HG03045 (cell line): ENCODE measurements at regions not wholly inside any gene's neighbourhood (a gene's known extent, or its start where the extent isn't known, plus 50 kb on each side); places are given as distances from the start of the nearest gene placed in this dataset.
A peak's percentile ranks its signal among the peaks of the same experiment; 100 is the strongest.

ENCODE experiments used
- ATAC-seq: cut with Tn5 transposase; IDR thresholded peaks from one replicate; pipeline ENCODE4 v1.9.1; 2021; ENCODE audit warnings: mild to moderate bottlenecking, moderate library complexity; ENCODE audit not compliant: unreplicated experiment

DNA sequence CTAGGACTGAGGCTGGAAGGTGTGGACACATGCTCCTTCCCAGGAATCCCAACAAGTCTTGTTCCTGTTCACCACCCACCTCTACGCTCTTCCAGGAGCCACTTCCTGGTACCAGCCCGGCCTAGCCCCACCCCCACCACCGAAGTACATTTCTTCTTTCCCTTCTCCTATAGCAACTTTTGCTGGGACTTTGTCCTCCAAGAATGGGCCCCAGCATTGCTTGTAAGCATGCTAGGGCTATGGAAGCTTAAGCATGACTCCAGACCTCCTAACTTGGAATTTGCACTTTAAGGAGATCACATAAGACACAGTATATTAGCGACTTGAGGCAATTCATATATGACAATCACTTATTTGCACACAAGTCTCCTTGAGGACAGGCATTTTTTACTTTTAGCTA lies 462.0 kb upstream of the ARID1B start:
- no peak for ATAC-seq

GRCh38 chr6:156313037-156313436 lies 464.1 kb upstream of the ARID1B start:
- ATAC-seq: no peak

DNA sequence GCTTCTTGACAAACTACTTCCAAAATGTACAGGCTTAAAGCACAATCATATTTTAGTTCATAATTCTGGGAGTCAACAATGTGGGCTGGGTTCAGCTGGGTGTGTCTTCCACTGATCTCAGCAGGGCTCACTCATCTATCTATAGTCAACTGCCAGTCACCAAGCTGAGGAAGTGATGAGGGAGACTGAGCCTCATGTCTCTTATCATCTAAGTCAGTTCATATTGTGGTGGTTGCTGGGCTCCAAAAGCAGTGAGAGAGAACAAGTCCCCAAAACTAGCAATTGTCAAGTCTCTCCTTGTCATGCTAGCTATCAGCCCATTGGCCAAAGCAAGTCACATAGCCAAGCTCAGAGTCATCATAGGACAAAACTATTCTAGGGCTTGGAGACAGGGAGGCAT lies 465.9 kb upstream of the ARID1B start:
- no peak for ATAC-seq

DNA sequence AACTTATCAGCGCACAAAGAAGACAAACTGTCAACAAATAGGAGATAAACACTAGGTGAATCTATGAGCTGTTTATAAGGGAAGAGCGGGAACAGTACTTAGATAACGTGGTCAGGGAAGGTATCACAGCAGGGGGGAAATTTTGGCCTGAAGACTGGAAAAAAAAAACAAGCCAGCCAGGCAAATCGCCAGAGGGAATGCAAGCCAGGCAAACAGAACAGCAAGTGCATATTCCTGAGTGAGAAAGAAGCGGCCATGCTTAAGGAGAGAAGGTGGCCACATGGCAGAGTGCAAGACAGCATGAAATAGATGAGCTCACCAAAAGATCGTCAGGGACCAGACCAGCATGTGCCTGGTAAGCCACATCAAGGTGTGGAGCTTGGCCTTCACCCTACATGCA lies 466.5 kb upstream of the ARID1B start:
- no peak for ATAC-seq

- ATAC-seq: no peak
These were observed 468.2 kb upstream of the ARID1B start for GRCh38 chr6:156309017-156309416.

- ATAC-seq: no peak
These were observed 468.6 kb upstream of the ARID1B start for GRCh38 chr6:156308604-156309003.

- no peak for ATAC-seq
These were observed 470.6 kb upstream of the ARID1B start for GRCh38 chr6:156306531-156306930.

DNA sequence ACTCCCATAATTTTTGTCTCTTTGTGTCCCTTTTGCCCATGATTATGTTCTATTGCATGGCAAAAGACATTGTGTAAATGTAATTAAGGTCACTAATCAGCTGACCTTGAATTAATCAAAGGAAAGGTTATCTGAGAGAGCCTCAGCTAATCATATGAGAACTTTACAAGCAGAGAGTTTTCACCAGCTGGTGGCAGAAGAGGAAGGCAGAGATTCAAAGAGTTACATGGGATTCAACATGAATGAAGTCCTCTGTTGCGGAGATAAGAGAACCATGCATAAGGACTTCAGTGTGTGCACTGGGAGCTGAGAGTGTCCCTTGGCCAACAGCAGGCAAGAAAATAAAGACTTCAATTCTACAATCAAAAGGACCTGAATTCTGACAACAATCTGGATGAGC lies 494.1 kb upstream of the ARID1B start:
- no peak for ATAC-seq

DNA sequence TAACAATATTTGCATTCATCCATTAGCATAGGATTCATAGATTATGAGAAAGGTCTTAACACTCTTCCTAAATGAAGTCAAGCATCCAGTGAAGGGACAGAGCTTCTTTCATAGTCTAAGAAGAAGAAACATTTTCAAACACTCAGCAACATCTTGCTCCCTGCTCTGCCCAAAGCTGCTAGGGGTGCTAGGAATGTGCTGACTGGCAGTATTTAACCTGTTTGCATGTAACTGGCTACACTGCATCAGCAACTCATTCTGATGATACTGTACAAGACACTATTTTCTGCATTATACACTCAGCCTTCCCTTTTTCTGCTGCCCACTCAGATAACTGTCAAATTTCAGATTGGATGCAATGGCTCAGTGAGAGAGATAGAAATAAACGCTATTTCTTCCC lies 495.1 kb upstream of the ARID1B start:
- no peak for ATAC-seq

DNA sequence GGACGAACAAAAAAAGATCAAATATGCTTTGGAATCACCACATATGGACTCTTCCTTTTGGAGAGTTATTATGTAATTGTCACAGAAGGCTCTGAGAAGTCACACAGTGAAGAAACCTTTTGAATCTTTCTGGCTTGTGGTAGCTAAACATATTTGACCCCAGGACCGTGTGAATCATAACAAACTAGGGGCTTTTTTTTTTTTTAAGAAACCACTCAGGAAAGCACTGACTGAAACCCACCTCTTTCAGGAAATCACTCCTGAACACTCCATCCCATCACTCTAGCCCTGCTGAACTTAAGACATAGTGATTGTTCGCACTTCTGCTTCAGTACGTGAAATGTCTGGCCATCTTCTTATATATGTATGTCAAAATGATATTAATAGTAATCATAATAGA lies 495.9 kb upstream of the ARID1B start:
- no peak for ATAC-seq

DNA sequence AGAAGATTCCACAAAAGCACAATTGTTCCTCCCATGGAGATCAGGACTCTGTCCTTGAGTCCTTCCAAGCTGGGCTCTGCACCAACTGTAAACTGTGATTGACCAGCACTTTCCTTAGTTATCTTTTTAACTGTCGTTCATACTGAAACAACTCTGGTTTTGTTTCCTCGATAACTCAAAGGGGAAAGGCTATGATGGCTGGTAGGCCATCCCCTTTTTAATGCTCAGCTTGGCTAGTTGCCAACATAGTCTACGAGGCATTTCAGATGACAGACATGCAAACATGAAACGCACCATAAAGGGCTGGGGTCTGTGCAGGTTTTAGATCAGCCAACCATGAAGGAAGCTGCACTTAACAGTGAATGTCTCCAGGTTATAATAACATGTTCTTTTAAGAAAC lies 497.1 kb upstream of the ARID1B start:
- no peak for ATAC-seq

DNA sequence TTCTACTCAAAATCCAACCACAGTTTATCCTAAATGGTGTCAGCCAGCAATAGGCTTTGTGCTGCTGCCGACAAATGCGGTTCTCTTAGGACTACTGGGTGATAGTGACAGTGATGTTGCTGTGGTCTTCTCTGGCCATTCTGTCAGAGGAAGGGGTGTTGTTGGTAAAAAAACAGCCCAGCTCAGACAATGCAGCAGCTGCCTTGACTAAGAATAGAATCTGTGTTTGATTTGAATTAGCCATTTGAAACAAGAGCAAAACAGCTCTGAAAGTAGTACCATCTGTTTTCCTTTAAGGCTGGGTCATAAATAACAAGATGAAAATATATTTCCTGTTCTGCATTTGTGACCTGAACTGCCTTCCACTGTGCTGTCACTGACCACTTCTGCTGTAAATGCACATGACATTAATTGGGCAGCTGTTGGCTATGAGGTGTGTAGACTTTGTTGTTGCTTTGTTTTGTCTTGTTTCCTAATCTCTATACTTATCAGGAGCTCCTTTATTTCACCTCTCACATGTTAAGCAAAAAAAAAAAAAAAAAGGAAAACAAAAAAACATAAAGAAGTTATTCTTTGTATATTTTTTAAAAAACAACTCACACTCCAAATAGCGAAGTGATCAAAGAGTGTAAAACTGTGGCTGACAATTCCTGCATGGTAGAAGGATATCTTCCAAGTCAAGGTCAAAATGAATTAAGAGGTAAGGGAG lies 497.8 kb upstream of the ARID1B start:
- ATAC-seq: peak; percentile 72

GRCh38 chr6:156273065-156273711 lies 504.0 kb upstream of the ARID1B start:
- no peak for ATAC-seq

DNA sequence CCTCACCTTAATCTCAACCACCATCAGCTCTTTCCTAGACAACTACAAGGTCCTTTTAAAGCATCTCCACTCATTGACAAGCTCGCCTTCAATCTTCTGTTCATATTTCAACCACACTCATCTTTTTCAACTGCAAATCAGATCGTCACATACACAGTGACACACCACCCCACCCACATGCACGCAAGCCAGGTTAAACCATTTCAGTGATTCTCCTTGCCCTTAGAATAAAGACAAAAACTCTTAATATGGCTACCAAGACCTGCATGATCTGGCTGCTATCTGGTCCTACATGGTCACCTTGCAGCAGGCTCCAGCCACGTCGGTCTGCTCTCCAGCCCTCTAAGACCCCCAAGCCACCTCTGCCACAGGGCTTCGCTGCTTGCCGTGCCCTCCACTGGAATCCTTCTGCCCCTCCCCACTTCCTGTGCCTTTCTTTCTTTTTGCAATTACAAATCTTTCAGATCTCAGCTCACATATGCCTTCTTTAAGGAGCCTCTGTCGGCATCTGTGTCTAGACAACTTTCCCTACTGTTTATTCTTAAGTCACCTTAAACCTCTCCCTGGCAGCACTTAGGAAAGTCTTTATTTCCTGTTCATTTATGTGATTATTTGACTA lies 507.3 kb upstream of the ARID1B start:
- ATAC-seq: no peak

DNA sequence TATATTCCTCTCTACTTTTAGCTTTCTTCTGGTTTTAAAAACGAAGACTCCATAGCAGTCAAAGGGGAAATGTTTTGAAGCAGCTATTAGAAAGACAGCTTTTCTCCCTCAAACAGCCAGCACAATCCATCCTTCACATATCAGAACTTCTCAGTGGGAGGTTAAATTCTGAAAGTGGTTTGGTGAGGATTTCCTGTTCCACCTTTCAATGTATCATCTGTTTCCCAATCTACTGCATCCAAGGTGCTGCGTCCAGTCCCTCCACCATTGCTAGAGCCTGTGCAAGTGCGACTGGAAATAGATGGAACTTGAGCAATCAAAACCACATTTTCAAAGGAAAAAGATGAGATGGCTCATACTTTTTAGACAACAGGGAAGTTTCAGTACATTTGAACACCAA lies 508.3 kb upstream of the ARID1B start:
- no peak for ATAC-seq

- ATAC-seq: no peak
These were observed 515.2 kb upstream of the ARID1B start for GRCh38 chr6:156262014-156262413.

DNA sequence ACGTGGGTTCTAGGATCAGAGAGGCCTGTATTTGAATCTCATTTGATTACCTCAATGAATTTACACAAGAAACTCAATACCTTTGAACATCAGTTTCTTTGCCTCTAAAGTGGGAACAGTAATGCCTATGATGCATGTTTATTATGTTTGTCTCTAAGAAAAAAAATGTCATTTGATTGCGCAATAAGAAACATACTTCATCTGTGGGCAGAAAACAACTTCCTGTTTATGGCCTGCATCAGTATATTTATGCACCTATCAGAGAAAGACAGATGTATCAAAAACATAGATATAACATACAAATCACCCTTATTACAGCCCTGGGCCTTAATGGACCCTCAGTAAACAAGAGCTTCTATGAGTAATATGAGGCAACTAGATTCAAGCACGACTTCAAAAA lies 516.4 kb upstream of the ARID1B start:
- no peak for ATAC-seq

DNA sequence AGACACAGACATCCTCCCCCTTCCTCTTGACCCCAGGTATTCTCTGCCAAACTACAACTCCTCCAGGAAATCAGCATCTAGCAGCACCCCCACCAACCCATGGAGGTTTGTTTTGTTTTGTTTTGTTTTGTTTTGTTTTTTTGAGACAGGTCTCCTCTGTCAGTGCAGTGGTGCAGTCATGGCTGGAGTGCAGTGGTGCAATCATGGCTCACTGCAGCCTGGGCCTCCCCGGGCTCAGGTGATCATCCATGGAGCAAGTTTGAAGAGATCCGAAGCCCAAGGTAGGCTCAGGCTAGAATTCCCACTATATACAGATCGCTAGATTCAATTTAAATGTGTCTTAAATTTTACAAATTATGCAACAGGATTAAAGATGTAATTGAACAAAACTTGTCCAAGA lies 518.2 kb upstream of the ARID1B start:
- ATAC-seq: no peak

DNA sequence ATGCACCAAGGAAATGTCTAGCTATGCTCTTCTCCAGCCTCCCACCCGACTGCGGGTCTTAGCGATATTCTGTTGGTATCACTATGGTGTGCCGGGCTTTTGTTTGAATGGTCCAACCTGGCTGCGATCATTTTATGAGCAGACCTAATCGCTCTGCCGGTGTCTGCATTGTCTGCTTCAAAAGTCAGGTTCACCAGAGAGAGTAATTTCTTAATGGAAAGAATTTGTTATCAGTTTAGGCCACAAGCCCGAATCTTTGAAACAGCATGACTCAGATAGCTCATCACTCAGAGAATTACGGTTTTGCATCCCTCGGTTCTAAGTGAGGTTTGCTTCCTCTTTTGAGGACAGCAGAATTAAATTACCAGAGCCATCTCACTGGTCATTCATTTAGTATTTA lies 521.0 kb upstream of the ARID1B start:
- no peak for ATAC-seq

DNA sequence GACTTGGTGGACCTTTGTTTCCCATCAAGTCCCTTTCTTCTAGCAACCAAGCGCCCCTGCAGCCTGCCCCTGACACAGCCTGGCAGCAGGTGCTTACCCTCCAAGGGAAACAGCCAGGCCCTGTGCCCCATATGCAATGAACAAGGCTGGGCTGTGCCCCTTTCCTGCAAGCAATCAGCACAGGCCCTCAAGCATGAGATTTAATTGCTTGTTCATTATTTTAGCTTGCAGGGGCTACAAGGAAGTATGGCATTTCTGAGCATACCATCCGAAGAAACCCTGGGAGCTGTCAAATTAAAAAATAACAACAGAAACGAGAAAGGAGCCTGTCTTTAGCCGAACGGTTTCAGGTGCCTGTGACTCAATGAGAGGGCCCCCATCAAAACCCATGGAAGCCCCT lies 522.9 kb upstream of the ARID1B start:
- no peak for ATAC-seq

DNA sequence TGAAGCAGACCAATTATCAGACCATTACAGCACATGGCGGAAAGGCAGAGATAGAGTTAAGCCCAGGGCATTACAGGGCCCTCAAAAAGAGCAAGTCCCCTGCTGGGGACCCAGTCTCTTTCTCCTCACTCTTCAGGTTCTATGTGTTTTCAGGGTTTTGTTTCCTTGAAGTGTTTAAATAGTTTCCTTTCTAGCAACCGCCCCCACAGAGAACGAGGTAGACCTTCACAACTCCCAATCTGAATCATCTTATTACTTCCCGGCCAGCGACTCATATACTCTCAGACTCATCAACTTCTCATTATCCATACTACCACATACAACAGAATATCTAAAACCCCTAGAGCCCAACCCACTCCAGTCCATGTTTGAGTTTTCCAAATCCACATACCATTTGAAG lies 526.6 kb upstream of the ARID1B start:
- no peak for ATAC-seq

- ATAC-seq: no peak
These were observed 535.0 kb upstream of the ARID1B start for GRCh38 chr6:156242206-156242605.
